IMR-90 (cell line): ENCODE measurements at regions not wholly inside any gene's neighbourhood (a gene's known extent, or its start where the extent isn't known, plus 50 kb on each side); places are given as distances from the start of the nearest gene placed in this dataset.

Source experiments
- ATAC-seq: fragments of 200-7000 bp; cut with Tn5 transposase; 2 replicates; pipeline ENCODE4 v1.9.1; 2020; ENCODE audit warnings: low read depth, mild to moderate bottlenecking, moderate library complexity
- BruUV-seq: library from RNA; stranded (reverse); fragments of 400-500 nt; replicated peaks from 2 replicates; lab custom pipeline; 2021; lab: Mats Ljungman, UMichigan
- CTCF ChIA-PET: fragments of 300-600 bp; formaldehyde crosslinking; extraction: SDS; loops from one replicate; lab custom pipeline; 2021; ENCODE audit warnings: antibody characterized with exemption; lab: Yijun Ruan, JAX
- POLR2A ChIA-PET: fragments of 300-600 bp; sonication (Branson Sonifier 250); formaldehyde crosslinking; loops from one replicate; lab custom pipeline; 2022; ENCODE audit warnings: antibody characterized with exemption; ENCODE audit not compliant: unreplicated experiment; lab: Charles Lee
- DNase-seq: peaks from one replicate; pipeline ENCODE4 v3.0.0; 2013
- H2AFZ ChIP-seq: replicated peaks from 2 replicates; pipeline ENCODE3; 2013; ENCODE audit warnings: low read length, mild to moderate bottlenecking; ENCODE audit not compliant: poor library complexity
- H2AK5ac ChIP-seq: 2 replicates; pipeline ENCODE4 v1.6.1; 2013; ENCODE audit warnings: low read depth, low read length, inconsistent platforms
- H2AK9ac ChIP-seq: replicated peaks from 2 replicates; pipeline ENCODE3; 2013; ENCODE audit warnings: mild to moderate bottlenecking, low read depth, low read length, moderate library complexity; ENCODE audit not compliant: poor library complexity
- H2BK120ac ChIP-seq: 2 replicates; pipeline ENCODE4 v1.6.1; 2013; ENCODE audit warnings: low read depth, low read length, inconsistent platforms
- H2BK15ac ChIP-seq: 3 replicates; pipeline ENCODE4 v1.6.1; 2013; ENCODE audit warnings: low read depth, low read length, inconsistent platforms
- H2BK20ac ChIP-seq: 2 replicates; pipeline ENCODE4 v1.6.1; 2013; ENCODE audit warnings: low read depth, mild to moderate bottlenecking, inconsistent platforms, low read length, moderate library complexity
- H2BK5ac ChIP-seq: 2 replicates; pipeline ENCODE4 v1.6.1; 2013; ENCODE audit warnings: mild to moderate bottlenecking, low read depth, low read length, inconsistent platforms; ENCODE audit not compliant: poor library complexity, severe bottlenecking
- H3K14ac ChIP-seq: replicated peaks from 2 replicates; pipeline ENCODE4 v1.6.1; 2013; ENCODE audit warnings: low read depth, low read length, inconsistent platforms
- H3K18ac ChIP-seq: 2 replicates; pipeline ENCODE4 v1.6.1; 2013; ENCODE audit warnings: low read depth, low read length, control low read depth
- H3K23ac ChIP-seq: 2 replicates; pipeline ENCODE4 v1.6.1; 2013; ENCODE audit warnings: low read depth, low read length, inconsistent platforms
- H3K27ac ChIP-seq: 2 replicates; pipeline ENCODE4 v1.5.1; 2013; ENCODE audit warnings: mild to moderate bottlenecking, control low read depth, low read length; ENCODE audit not compliant: insufficient read depth
- H3K27me3 ChIP-seq: 2 replicates; pipeline ENCODE4 v1.6.1; 2013; ENCODE audit warnings: low read length; ENCODE audit not compliant: control insufficient read depth, insufficient read depth
- H3K36me3 ChIP-seq: 2 replicates; pipeline ENCODE4 v1.6.1; 2013; ENCODE audit warnings: low read length, mixed read lengths; ENCODE audit not compliant: control insufficient read depth, insufficient read depth
- H3K4ac ChIP-seq: 2 replicates; pipeline ENCODE4 v1.6.1; 2013; ENCODE audit warnings: low read depth, low read length, inconsistent platforms
- H3K4me1 ChIP-seq: 2 replicates; pipeline ENCODE4 v1.6.1; 2013; ENCODE audit warnings: low read length, mixed read lengths; ENCODE audit not compliant: control insufficient read depth, insufficient read depth
- H3K4me2 ChIP-seq: 2 replicates; pipeline ENCODE4 v1.6.1; 2013; ENCODE audit warnings: low read depth, mild to moderate bottlenecking, control low read depth, low read length, moderate library complexity
- H3K4me3 ChIP-seq: 2 replicates; pipeline ENCODE4 v1.5.1; 2013; ENCODE audit warnings: low read depth, mild to moderate bottlenecking, control low read depth, low read length, moderate library complexity; ENCODE audit not compliant: insufficient read depth
- H3K56ac ChIP-seq: 2 replicates; pipeline ENCODE4 v1.6.1; 2013; ENCODE audit warnings: low read length, inconsistent platforms; ENCODE audit not compliant: insufficient read depth; ENCODE audit errors: extremely low read depth
- H3K79me1 ChIP-seq, 2 experiments: 2 replicates each; pipeline ENCODE4 v1.6.1; 2013; ENCODE audit warnings: low read length in 2 of 2, inconsistent platforms in 1 of 2, low read depth in 1 of 2
- H3K9ac ChIP-seq: 2 replicates; pipeline ENCODE4 v1.6.1; 2013; ENCODE audit warnings: low read depth, low read length, control low read depth
- H3K9me1 ChIP-seq: 2 replicates; pipeline ENCODE4 v1.6.1; 2013; ENCODE audit warnings: low read length, inconsistent platforms; ENCODE audit not compliant: insufficient read depth
- H3K9me3 ChIP-seq: 2 replicates; pipeline ENCODE4 v1.6.1; 2013; ENCODE audit warnings: low read length; ENCODE audit not compliant: control insufficient read depth, insufficient read depth
- H4K20me1 ChIP-seq: 2 replicates; pipeline ENCODE4 v1.6.1; 2013; ENCODE audit warnings: low read length, inconsistent platforms; ENCODE audit not compliant: insufficient read depth
- H4K5ac ChIP-seq: 2 replicates; pipeline ENCODE4 v1.6.1; 2013; ENCODE audit warnings: mild to moderate bottlenecking, low read depth, low read length, control low read depth
- H4K8ac ChIP-seq, 2 experiments: 2 replicates each; pipeline ENCODE4 v1.6.1; 2013; ENCODE audit warnings: low read depth in 2 of 2, low read length in 2 of 2, control low read depth in 1 of 2, inconsistent platforms in 1 of 2
- H4K91ac ChIP-seq: 2 replicates; pipeline ENCODE4 v1.6.1; 2013; ENCODE audit warnings: low read depth, low read length, inconsistent platforms; ENCODE audit not compliant: insufficient read depth
- BHLHE40 ChIP-seq: fragments of 150-350 bp; IDR thresholded peaks from 2 replicates; pipeline ENCODE4 v1.6.1; 2016; ENCODE audit warnings: mild to moderate bottlenecking, low read depth, low read length
- CEBPB ChIP-seq: IDR thresholded peaks from 2 replicates; pipeline ENCODE4 v1.6.1; 2012; ENCODE audit warnings: low read depth, low read length, improper control_type of control experiment
- CHD1 ChIP-seq: IDR thresholded peaks from 2 replicates; pipeline ENCODE4 v1.6.1; 2012; ENCODE audit warnings: low read depth, low read length, improper control_type of control experiment
- CTCF ChIP-seq: conservative IDR thresholded peaks from 2 replicates; pipeline ENCODE4 v1.5.1; 2012; ENCODE audit warnings: mild to moderate bottlenecking, low read depth, low read length, improper control_type of control experiment
- ELK1 ChIP-seq: fragments of 150-350 bp; IDR thresholded peaks from 2 replicates; pipeline ENCODE4 v1.6.1; 2016; ENCODE audit warnings: low read depth, mild to moderate bottlenecking, low read length, moderate library complexity, borderline replicate concordance
- FOS ChIP-seq: fragments of 150-350 bp; IDR thresholded peaks from 2 replicates; pipeline ENCODE4 v1.6.1; 2016; ENCODE audit warnings: low read depth, low read length
- MAFK ChIP-seq: IDR thresholded peaks from 2 replicates; pipeline ENCODE4 v1.6.1; 2012; ENCODE audit warnings: low read depth, low read length, improper control_type of control experiment
- MAZ ChIP-seq: IDR thresholded peaks from 2 replicates; pipeline ENCODE4 v1.6.1; 2012; ENCODE audit warnings: low read depth, mild to moderate bottlenecking, low read length, improper control_type of control experiment, moderate library complexity, borderline replicate concordance
- MXI1 ChIP-seq: IDR thresholded peaks from 2 replicates; pipeline ENCODE4 v1.6.1; 2012; ENCODE audit warnings: low read depth, mild to moderate bottlenecking, low read length, moderate library complexity, borderline replicate concordance
- NFE2L2 ChIP-seq: fragments of 150-350 bp; IDR thresholded peaks from 2 replicates; pipeline ENCODE4 v1.6.1; 2016; ENCODE audit warnings: low read depth, mild to moderate bottlenecking, low read length
- POLR2A ChIP-seq: IDR thresholded peaks from 2 replicates; pipeline ENCODE4 v1.6.1; 2012; ENCODE audit warnings: mild to moderate bottlenecking, low read depth, low read length
- RAD21 ChIP-seq: IDR thresholded peaks from 2 replicates; pipeline ENCODE4 v1.6.1; 2012; ENCODE audit warnings: low read length, improper control_type of control experiment
- RCOR1 ChIP-seq: IDR thresholded peaks from 2 replicates; pipeline ENCODE4 v1.6.1; 2012; ENCODE audit warnings: mild to moderate bottlenecking, low read length, improper control_type of control experiment; ENCODE audit not compliant: insufficient replicate concordance
- RFX5 ChIP-seq: IDR thresholded peaks from 2 replicates; pipeline ENCODE4 v1.8.0; 2012; ENCODE audit warnings: low read depth, mild to moderate bottlenecking, low read length, moderate library complexity
- SMC3 ChIP-seq: fragments of 150-350 bp; IDR thresholded peaks from 2 replicates; pipeline ENCODE4 v1.6.1; 2016; ENCODE audit warnings: low read depth, mild to moderate bottlenecking, antibody characterized with exemption, low read length, moderate library complexity
- USF2 ChIP-seq: fragments of 150-350 bp; IDR thresholded peaks from 2 replicates; pipeline ENCODE4 v1.6.1; 2017; ENCODE audit warnings: mild to moderate bottlenecking, antibody characterized with exemption, low read length, low read depth
- WGBS, 2 experiments: methylation state at CpG; one replicate each; pipeline versions ENCODE4 v1.1.5 to v1.1.7; 2013; ENCODE audit warnings: missing lambda C conversion rate in 2 of 2; ENCODE audit not compliant: insufficient read length in 1 of 2; ENCODE audit errors: extremely low coverage in 2 of 2; 5-methylcytosine and 5-hydroxymethylcytosine counted together
- dilution Hi-C: fragments of 300-500 bp; cut with HindIII; formaldehyde crosslinking; loops from one replicate; pipeline ENCODE4 v1.14.3; 2018; ENCODE audit warnings: low sequenced_read_pairs; ENCODE audit not compliant: unreplicated experiment
- in situ Hi-C: fragments of 300-500 bp; cut with MboI; formaldehyde crosslinking; loops from 3 replicates; pipeline ENCODE4 v1.14.3; 2019; ENCODE audit warnings: low sequenced_read_pairs, inconsistent platforms, mixed read lengths
- intact Hi-C: fragments of 100-400 bp; cut with micrococcal nuclease; formaldehyde crosslinking; loops from 2 replicates; pipeline ENCODE4 v1.10.0; 2022

DNA sequence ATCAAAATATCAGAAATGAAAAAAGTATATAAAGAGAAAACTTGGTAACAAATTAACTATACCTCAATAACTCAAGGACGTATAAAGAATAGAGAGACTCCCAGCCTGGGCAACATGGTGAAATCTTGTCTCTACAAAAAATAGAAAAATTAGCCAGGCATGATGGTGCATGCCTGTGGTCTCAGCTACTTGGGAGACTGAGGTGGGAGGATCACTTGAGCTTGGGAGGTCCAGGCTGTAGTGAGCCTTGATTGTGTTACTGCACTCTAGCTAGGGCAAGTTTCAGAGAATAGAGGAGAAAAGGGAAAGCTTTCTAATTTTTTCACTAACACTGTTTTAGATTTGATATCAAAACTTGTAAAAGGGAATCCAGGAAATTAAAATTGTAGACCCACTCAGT is 295.9 kb downstream of the GJA1 start:
- Histone ChIP-seq H3K27ac (no peak overlapping the region), H2AFZ (no peak overlapping the region), H3K4ac (no peak overlapping the region), H4K5ac (no peak overlapping the region), H3K14ac (no peak overlapping the region), H3K18ac (no peak overlapping the region), H2AK9ac (no peak overlapping the region), H4K20me1 (no peaks in the 10 kb centered on the region), H2BK15ac (no peak overlapping the region), H2BK120ac (no peak overlapping the region), H3K9ac (no peak overlapping the region), H3K4me2 (no peak overlapping the region), H2BK5ac (no peak overlapping the region), H2AK5ac (no peak overlapping the region), H3K27me3 (no peaks in the 10 kb centered on the region), H3K4me3 (no peak overlapping the region), H3K4me1 (peaks cover 2% of the 10 kb centered on the region; the same call in 1 of the 2 replicates), H3K9me1 (no peaks in the 10 kb centered on the region), H3K9me3 (0 out of 2 replicates have a peak, but pooled peaks cover 5% of the 10 kb centered on the region), H2BK20ac (no peak overlapping the region), H3K23ac (no peak overlapping the region), H3K36me3 (no peaks in the 10 kb centered on the region), H3K56ac (no peak overlapping the region), H4K8ac (no peak overlapping the region), H3K79me1 (no peaks in the 10 kb centered on the region), H4K91ac (no peak overlapping the region)
- DNase-seq (no peak), ATAC-seq (no peak)
- ChIA-PET CTCF (no interaction called here), POLR2A (no interaction called here)
- no peak for TF ChIP-seq FOS
- no peak for TF ChIP-seq USF2
- TF ChIP-seq CTCF: no peak
- no peak for TF ChIP-seq RFX5
- no peak for TF ChIP-seq CEBPB
- TF ChIP-seq MAFK: no peak
- TF ChIP-seq MXI1: no peak
- TF ChIP-seq RCOR1: no peak
- TF ChIP-seq MAZ: no peak
- no peak for TF ChIP-seq CHD1
- no peak for TF ChIP-seq BHLHE40
- no peak for TF ChIP-seq RAD21
- TF ChIP-seq NFE2L2: no peak
- no peak for TF ChIP-seq SMC3
- no peak for TF ChIP-seq ELK1
- no peak for TF ChIP-seq POLR2A
- in situ Hi-C loops: no loop called here
- WGBS, 2 experiments: no CpG with 5 or more reads among the region's 1 CpG
- intact Hi-C loops: no loop called here
- no TSS peak for BruUV-seq
- dilution Hi-C loops: no loop called here
